NT2/D1 (cell line): ENCODE measurements at regions not wholly inside any gene's neighbourhood (a gene's known extent, or its start where the extent isn't known, plus 50 kb on each side); places are given as distances from the start of the nearest gene placed in this dataset.

Source experiments
- SUZ12 ChIP-seq: IDR thresholded peaks from 2 replicates; pipeline ENCODE4 v1.6.1; 2011; ENCODE audit not compliant: insufficient read length, insufficient read depth; ENCODE audit errors: extremely low read depth
- YY1 ChIP-seq: IDR thresholded peaks from 2 replicates; pipeline ENCODE4 v1.6.1; 2011; ENCODE audit not compliant: insufficient read length, insufficient read depth
- ZNF274 ChIP-seq: IDR thresholded peaks from 2 replicates; pipeline ENCODE4 v1.6.1; 2011; ENCODE audit warnings: mild to moderate bottlenecking, low read depth, low read length

DNA sequence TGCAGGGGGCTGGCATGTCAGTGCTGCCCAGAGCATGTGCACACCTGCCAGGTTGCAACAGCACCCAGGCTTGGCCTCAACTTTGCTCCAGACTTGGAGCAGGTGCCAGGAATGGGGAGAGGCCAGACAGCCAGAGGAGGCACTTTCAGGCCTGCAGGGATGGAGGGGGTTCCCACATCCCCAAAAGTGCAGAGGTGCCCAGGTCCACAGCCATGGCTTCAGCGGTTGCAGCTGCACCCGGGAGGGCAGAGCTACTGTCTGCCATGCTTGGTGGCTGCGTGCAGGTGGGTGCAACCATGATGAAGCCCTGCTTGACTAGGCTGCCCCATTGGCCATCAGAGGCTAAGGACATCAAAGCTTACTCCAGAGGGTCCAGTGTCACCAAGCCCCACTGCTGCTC is 196.8 kb upstream of the VRK2 start:
- TF ChIP-seq SUZ12 (no peak), YY1 (no peak), ZNF274 (no peak)
